Natural killer cell (primary cell): ENCODE measurements at regions not wholly inside any gene's neighbourhood (a gene's known extent, or its start where the extent isn't known, plus 50 kb on each side); places are given as distances from the start of the nearest gene placed in this dataset.

Source experiments
- ATAC-seq, 3 donors: fragments of 150-1000 bp in 2 of 3; fragments of 200-7000 bp in 1 of 3; cut with Tn5 transposase; 1 replicate in 1 of 3; 2 replicates in 2 of 3; pipeline ENCODE4 v1.10.0; 2021; ENCODE audit warnings: mild to moderate bottlenecking in 2 of 3, moderate library complexity in 2 of 3
- DNase-seq, 2 donors: peaks; one replicate each; pipeline versions ENCODE4 v3.0.0 to v3.0.0-alpha.2; 2013 to 2021; ENCODE audit warnings: mixed read lengths in 1 of 2
- H3K27ac ChIP-seq: one replicate; pipeline ENCODE4 v1.5.1; 2013; ENCODE audit warnings: mild to moderate bottlenecking, low read length
- H3K27me3 ChIP-seq: one replicate; pipeline ENCODE4 v1.6.1; 2013; ENCODE audit warnings: low read length; ENCODE audit not compliant: control insufficient read depth, insufficient read depth
- H3K36me3 ChIP-seq: one replicate; pipeline ENCODE4 v1.6.1; 2013; ENCODE audit warnings: low read length; ENCODE audit not compliant: control insufficient read depth, insufficient read depth
- H3K4me1 ChIP-seq: one replicate; pipeline ENCODE4 v1.6.1; 2013; ENCODE audit warnings: low read length; ENCODE audit not compliant: control insufficient read depth, insufficient read depth
- H3K4me3 ChIP-seq: one replicate; pipeline ENCODE4 v1.5.1; 2013; ENCODE audit warnings: low read length
- H3K9me3 ChIP-seq: one replicate; pipeline ENCODE4 v1.6.1; 2013; ENCODE audit warnings: low read length; ENCODE audit not compliant: control insufficient read depth, insufficient read depth
- H3K27ac Mint-ChIP-seq, 2 donors: one replicate each; pipeline ENCODE4 v1.8.0; 2022; ENCODE audit warnings: mild to moderate bottlenecking in 2 of 2, mixed read lengths in 2 of 2, moderate library complexity in 1 of 2
- H3K27me3 Mint-ChIP-seq, 2 donors: one replicate each; pipeline ENCODE4 v1.8.0; 2022; ENCODE audit warnings: low read depth in 2 of 2, mixed read lengths in 2 of 2
- H3K36me3 Mint-ChIP-seq: one replicate; pipeline ENCODE4 v1.8.0; 2022; ENCODE audit warnings: mixed read lengths
- H3K4me1 Mint-ChIP-seq, 2 donors: one replicate each; pipeline ENCODE4 v1.8.0; 2022; ENCODE audit warnings: mixed read lengths in 2 of 2
- H3K4me3 Mint-ChIP-seq: one replicate; pipeline ENCODE4 v1.8.0; 2022; ENCODE audit warnings: mild to moderate bottlenecking, moderate library complexity, mixed read lengths
- H3K9me3 Mint-ChIP-seq, 2 donors: one replicate each; pipeline ENCODE4 v1.8.0; 2022; ENCODE audit warnings: mixed read lengths in 2 of 2
- WGBS: methylation state at CpG from one replicate; pipeline ENCODE4 v1.1.7; 2013; ENCODE audit warnings: missing lambda C conversion rate; ENCODE audit not compliant: insufficient coverage; 5-methylcytosine and 5-hydroxymethylcytosine counted together
- intact Hi-C: fragments of 100-400 bp; cut with micrococcal nuclease; formaldehyde crosslinking; loops from one replicate; pipeline ENCODE4 v1.14.2; 2022
- TF ChIP-seq, protein P1 (sequence below): fragments of 200-600 bp; IDR thresholded peaks from one replicate; pipeline ENCODE4 v1.8.0; 2022; ENCODE audit warnings: antibody characterized with exemption

DNA sequence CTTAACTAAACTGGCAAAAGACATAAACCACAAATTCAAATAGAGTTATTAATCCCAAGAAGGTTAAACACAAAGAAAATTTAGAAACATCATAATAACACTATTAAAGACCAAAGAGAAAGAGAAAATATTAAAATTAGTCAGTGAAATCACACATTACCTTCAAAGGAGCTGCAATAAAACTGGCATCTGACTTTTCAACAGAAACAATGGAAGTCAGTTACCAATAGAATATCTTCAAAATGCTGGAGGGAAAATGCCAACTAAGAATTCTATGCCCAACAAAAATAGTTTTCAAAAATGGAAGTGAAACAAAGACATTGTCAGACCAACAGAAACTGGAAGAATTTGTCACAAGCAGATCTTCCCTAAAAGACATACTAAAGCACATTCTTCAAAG, 68.7 kb upstream of the RNF7 start:
- Mint-ChIP-seq H3K4me1 (no peaks in the 10 kb centered on the region), H3K4me3 (no peak overlapping the region), H3K9me3 (peaks cover 2 to 11% of the 10 kb centered on the region in 2 donors), H3K36me3 (peaks cover 12% of the 10 kb centered on the region), H3K27ac (no peak overlapping the region), H3K27me3 (peaks cover 27 to 54% of the 10 kb centered on the region in 2 donors)
- ATAC-seq (no peak), DNase-seq (no peak)
- Histone ChIP-seq H3K27ac (no peak overlapping the region), H3K36me3 (no peaks in the 10 kb centered on the region), H3K4me3 (no peak overlapping the region), H3K27me3 (peaks cover 2% of the 10 kb centered on the region), H3K9me3 (peaks cover 17% of the 10 kb centered on the region), H3K4me1 (no peaks in the 10 kb centered on the region)
- intact Hi-C loops, result no loop called here
- TF ChIP-seq, protein P1, sequence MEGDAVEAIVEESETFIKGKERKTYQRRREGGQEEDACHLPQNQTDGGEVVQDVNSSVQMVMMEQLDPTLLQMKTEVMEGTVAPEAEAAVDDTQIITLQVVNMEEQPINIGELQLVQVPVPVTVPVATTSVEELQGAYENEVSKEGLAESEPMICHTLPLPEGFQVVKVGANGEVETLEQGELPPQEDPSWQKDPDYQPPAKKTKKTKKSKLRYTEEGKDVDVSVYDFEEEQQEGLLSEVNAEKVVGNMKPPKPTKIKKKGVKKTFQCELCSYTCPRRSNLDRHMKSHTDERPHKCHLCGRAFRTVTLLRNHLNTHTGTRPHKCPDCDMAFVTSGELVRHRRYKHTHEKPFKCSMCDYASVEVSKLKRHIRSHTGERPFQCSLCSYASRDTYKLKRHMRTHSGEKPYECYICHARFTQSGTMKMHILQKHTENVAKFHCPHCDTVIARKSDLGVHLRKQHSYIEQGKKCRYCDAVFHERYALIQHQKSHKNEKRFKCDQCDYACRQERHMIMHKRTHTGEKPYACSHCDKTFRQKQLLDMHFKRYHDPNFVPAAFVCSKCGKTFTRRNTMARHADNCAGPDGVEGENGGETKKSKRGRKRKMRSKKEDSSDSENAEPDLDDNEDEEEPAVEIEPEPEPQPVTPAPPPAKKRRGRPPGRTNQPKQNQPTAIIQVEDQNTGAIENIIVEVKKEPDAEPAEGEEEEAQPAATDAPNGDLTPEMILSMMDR, result no peak

DNA sequence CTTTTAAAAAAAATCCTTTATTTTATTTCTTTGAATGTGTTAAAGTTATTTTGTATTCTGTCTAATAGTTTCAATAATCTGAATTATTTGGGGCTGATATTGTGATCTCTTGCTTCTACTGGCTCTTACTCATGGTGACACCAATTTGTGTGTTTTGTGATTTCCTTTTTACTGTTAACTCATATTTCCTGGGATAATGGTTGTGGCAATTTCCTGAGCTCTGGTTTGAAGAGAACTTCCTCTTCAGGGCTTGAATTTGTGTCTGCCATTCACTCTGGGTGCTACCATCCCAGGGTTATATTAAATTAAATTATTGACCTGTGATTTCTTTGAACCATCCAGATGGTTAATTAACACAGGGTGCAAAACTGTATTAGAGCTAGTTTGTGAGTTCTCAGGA, 60.4 kb upstream of the RNF7 start:
- no peaks in the 10 kb centered on the region for H3K36me3 ChIP-seq
- TF ChIP-seq, protein P1, result no peak
- H3K4me3 ChIP-seq, result no peak overlapping the region
- H3K9me3 Mint-ChIP-seq, result no peaks in the 10 kb centered on the region
- H3K4me1 ChIP-seq, result peaks cover 6% of the 10 kb centered on the region
- H3K27ac Mint-ChIP-seq, result no peak overlapping the region
- no peak overlapping the region for H3K4me3 Mint-ChIP-seq
- ATAC-seq, result no peak
- peaks cover 15 to 18% of the 10 kb centered on the region in 2 donors for H3K4me1 Mint-ChIP-seq
- intact Hi-C loops, result no loop called here
- H3K27me3 Mint-ChIP-seq, result peaks cover 16 to 26% of the 10 kb centered on the region in 2 donors
- H3K36me3 Mint-ChIP-seq, result peaks cover 6% of the 10 kb centered on the region
- H3K27ac ChIP-seq, result no peak overlapping the region
- DNase-seq, result no peak
- H3K27me3 ChIP-seq, result no peaks in the 10 kb centered on the region
- H3K9me3 ChIP-seq, result no peaks in the 10 kb centered on the region

DNA sequence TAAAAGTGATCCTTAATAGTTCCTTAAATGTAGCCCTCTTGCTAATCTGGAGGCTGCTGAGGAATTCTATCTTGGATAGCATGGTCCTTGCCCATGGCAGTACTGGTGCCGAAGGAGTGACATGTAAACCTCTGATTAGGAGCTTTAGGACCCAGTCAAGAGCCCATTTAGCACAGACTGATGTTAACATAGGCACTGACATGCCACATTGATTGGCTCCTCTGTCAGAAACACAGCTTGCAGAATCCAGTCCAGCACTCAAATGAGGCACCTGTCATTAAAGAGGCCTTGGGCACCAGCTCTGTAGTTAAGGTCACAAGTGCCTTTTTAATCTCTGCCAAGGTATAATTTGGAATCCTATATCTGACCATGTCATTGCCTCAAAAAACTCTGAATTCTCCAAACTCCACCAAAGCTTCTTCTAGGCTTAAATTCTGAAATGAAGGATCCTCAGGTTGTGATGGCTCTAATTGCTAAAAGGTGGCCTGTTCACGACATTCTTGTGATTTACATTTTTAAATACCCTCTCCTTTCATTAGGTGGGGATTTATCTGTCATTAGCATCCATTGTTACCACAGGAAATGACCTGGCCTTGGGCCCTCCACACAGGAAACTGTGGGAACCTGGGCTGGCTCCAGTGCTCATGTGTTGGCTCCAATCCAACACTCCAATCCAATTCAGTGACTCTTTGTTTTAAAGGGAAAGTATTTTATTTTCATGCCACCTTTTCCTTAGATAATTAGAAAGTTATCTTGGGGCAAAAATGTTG, 57.3 kb upstream of the RNF7 start:
- Mint-ChIP-seq H3K4me1 (peaks cover 15 to 19% of the 10 kb centered on the region in 2 donors), H3K27ac (no peak overlapping the region), H3K27me3 (peaks cover 2 to 10% of the 10 kb centered on the region in 2 donors), H3K9me3 (no peaks in the 10 kb centered on the region), H3K4me3 (no peak overlapping the region), H3K36me3 (no peaks in the 10 kb centered on the region)
- Histone ChIP-seq H3K4me1 (peaks cover 6% of the 10 kb centered on the region), H3K4me3 (no peak overlapping the region), H3K9me3 (no peaks in the 10 kb centered on the region), H3K36me3 (no peaks in the 10 kb centered on the region), H3K27ac (no peak overlapping the region), H3K27me3 (no peaks in the 10 kb centered on the region)
- 78% methylated on average over 1 of the region's 2 CpGs for whole genome bisulfite sequencing
- DNase-seq, result peak in 1 of 2 donors; percentile 16
- TF ChIP-seq, protein P1, result no peak
- no peak for ATAC-seq
- intact Hi-C loops, result no loop called here

DNA sequence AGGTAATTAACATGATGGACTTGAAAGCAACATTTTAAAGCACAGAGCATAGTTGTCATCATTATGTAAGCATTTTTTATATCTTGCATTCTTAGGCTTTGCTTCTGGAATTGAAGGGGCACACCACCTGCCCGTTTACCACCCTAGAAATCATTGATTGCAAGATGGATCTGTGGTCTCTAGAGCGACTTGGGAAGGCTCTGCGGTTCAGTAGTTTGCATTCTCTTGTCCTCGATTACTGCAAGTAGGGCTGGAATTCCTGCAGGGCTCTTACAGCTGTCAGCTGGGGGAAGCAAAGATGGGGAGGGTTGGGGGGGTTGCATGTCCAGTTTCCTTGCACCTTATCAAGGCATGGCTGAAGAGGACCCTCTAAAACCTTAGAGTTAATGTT, 56.7 kb upstream of the RNF7 start:
- 13% methylated on average over 4 of the region's 4 CpGs for WGBS
- no peak for ATAC-seq
- H3K27ac Mint-ChIP-seq, result no peak overlapping the region
- Histone ChIP-seq H3K4me1 (peaks cover 6% of the 10 kb centered on the region), H3K9me3 (no peaks in the 10 kb centered on the region), H3K27me3 (no peaks in the 10 kb centered on the region), H3K4me3 (no peak overlapping the region), H3K27ac (no peak overlapping the region), H3K36me3 (no peaks in the 10 kb centered on the region)
- no peak overlapping the region for H3K4me3 Mint-ChIP-seq
- intact Hi-C loops, result no loop called here
- no peaks in the 10 kb centered on the region for H3K36me3 Mint-ChIP-seq
- TF ChIP-seq, protein P1, result no peak
- no peak for DNase-seq
- no peaks in the 10 kb centered on the region for H3K9me3 Mint-ChIP-seq
- peaks cover 20 to 25% of the 10 kb centered on the region in 2 donors for H3K4me1 Mint-ChIP-seq
- H3K27me3 Mint-ChIP-seq, result peaks cover 2 to 10% of the 10 kb centered on the region in 2 donors
